IPS-NIHi7 (cell line): ENCODE measurements at regions not wholly inside any gene's neighbourhood (a gene's known extent, or its start where the extent isn't known, plus 50 kb on each side); places are given as distances from the start of the nearest gene placed in this dataset.
"Not testable (repeated sequence)": the region's sequence is repeated elsewhere in the genome, so short reads cannot be mapped to it uniquely, and the experiment has no call there.

Experiments
- DNase-seq: peaks from one replicate; pipeline ENCODE4 v3.0.0; 2012; ENCODE audit warnings: mixed read lengths; ENCODE audit errors: extremely low spot score

- no peak for DNase-seq
Measured at GRCh38 chr12:5262450-5262849, 169.5 kb upstream of the NTF3 start.

- DNase-seq = no peak
Measured at GRCh38 chr12:5262885-5263284, 169.0 kb upstream of the NTF3 start.

- no peak for DNase-seq
Measured at GRCh38 chr12:5264006-5264405, 167.9 kb upstream of the NTF3 start.

GRCh38 chr12:5267603-5268423 is 164.1 kb upstream of the NTF3 start:
- DNase-seq = no peak

GRCh38 chr12:5268424-5269210 is 163.3 kb upstream of the NTF3 start:
- DNase-seq = no peak

GRCh38 chr12:5269846-5270245 is 162.1 kb upstream of the NTF3 start:
- DNase-seq = no peak

GRCh38 chr12:5272018-5272785 is 159.7 kb upstream of the NTF3 start:
- DNase-seq = no peak

GRCh38 chr12:5273709-5274108 is 158.2 kb upstream of the NTF3 start:
- DNase-seq = no peak

- no peak for DNase-seq
Measured at GRCh38 chr12:5276327-5276880, 155.5 kb upstream of the NTF3 start.

GRCh38 chr12:5280086-5280485 is 151.8 kb upstream of the NTF3 start:
- no peak for DNase-seq

- not testable (repeated sequence) for DNase-seq
Measured at GRCh38 chr12:5290368-5290767, 141.5 kb upstream of the NTF3 start.

GRCh38 chr12:5292651-5293050 is 139.3 kb upstream of the NTF3 start:
- no peak for DNase-seq

GRCh38 chr12:5293773-5294172 is 138.1 kb upstream of the NTF3 start:
- no peak for DNase-seq

- no peak for DNase-seq
Measured at GRCh38 chr12:5294274-5295070, 137.4 kb upstream of the NTF3 start.

GRCh38 chr12:5295151-5295550 is 136.8 kb upstream of the NTF3 start:
- no peak for DNase-seq

GRCh38 chr12:5295996-5296395 is 135.9 kb upstream of the NTF3 start:
- DNase-seq = no peak

GRCh38 chr12:5301539-5301938 is 130.4 kb upstream of the NTF3 start:
- no peak for DNase-seq

GRCh38 chr12:5305425-5305824 is 126.5 kb upstream of the NTF3 start:
- DNase-seq = no peak

GRCh38 chr12:5305886-5306545 is 125.9 kb upstream of the NTF3 start:
- DNase-seq = no peak

GRCh38 chr12:5307065-5307464 is 124.8 kb upstream of the NTF3 start:
- DNase-seq = no peak

GRCh38 chr12:5308216-5308615 is 123.7 kb upstream of the NTF3 start:
- DNase-seq = no peak
